Tibial artery (tissue), 4 donors: ENCODE measurements at regions not wholly inside any gene's neighbourhood (a gene's known extent, or its start where the extent isn't known, plus 50 kb on each side); places are given as distances from the start of the nearest gene placed in this dataset.

Source experiments
- DNase-seq, 2 donors: peaks; one replicate each; pipeline ENCODE4 v3.0.0-alpha.2; 2019
- H3K27ac ChIP-seq, 2 donors: fragments of 200-600 bp; sonication (generic) in 1 of 2; 1 replicate in 1 of 2; 2 replicates in 1 of 2; pipeline ENCODE4 v1.5.1; 2018 to 2019; ENCODE audit warnings: mild to moderate bottlenecking in 1 of 2
- H3K27me3 ChIP-seq, 2 donors: fragments of 200-600 bp; sonication (generic) in 1 of 2; one replicate each; pipeline versions ENCODE4 v1.5.1 to v1.6.0; 2016 to 2019
- H3K36me3 ChIP-seq, 3 donors: fragments of 200-600 bp; sonication (generic) in 2 of 3; one replicate each; pipeline ENCODE4 v1.5.1; 2016 to 2019; ENCODE audit warnings: mild to moderate bottlenecking in 2 of 3
- H3K4me1 ChIP-seq, 4 donors: fragments of 200-600 bp; sonication (generic) in 2 of 4; 1 replicate in 3 of 4; 2 replicates in 1 of 4; pipeline ENCODE4 v1.5.1; 2016 to 2019
- H3K4me3 ChIP-seq, 2 donors: fragments of 200-600 bp; sonication (generic) in 1 of 2; 1 replicate in 1 of 2; 2 replicates in 1 of 2; pipeline ENCODE4 v1.5.1; 2018 to 2019; ENCODE audit warnings: mild to moderate bottlenecking in 2 of 2
- H3K9me3 ChIP-seq, 3 donors: fragments of 200-600 bp; sonication (generic) in 1 of 3; one replicate each; pipeline ENCODE4 v1.5.1; 2016 to 2019
- CTCF ChIP-seq, 2 experiments: fragments of 200-600 bp in 1 of 2; fragments of 450-650 bp in 1 of 2; IDR thresholded peaks; one replicate each; pipeline ENCODE4 v1.5.1; 2017 to 2019; ENCODE audit warnings: antibody characterized with exemption in 2 of 2, mild to moderate bottlenecking in 1 of 2, moderate library complexity in 1 of 2
- intact Hi-C: fragments of 100-400 bp; cut with DNase I; formaldehyde crosslinking; loops from one replicate; pipeline ENCODE4 v1.15.0; 2023; ENCODE audit warnings: low total_unique reads

DNA sequence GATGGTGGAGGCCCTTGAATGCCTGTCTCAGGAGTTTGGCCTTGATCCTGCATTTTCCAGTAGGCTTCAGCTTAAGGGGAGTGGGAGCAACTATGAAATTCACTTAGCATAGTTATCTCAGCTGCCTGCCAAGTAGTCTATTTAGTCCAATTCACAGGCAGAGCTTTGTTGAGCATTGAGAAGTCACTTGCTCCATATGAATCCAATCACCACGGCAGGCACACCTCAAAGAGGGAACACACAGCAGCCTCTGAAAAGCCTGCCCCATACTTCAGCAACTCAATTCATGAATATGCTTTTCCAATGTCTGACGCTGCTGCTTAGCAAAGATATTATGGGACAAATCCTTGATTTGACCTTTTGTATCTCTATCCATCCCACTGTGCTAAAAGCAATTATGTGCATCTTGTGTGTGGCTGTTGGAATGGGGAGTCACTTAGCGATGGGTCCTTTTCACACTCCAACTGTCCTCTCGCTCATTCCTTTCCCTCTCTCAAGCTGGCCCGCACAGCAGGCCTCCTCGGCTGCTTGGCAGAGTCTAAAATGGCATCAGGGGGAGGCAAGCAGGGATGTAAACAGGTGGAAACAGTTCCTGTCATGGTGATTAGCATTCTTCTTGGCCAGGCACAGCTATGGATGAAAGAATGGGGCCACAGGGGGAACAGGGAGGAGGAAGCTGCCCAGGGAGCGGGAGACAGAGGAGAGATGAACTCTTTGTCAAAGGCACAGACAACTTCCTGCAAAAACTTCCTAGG, 56.0 kb upstream of the LRPPRC start:
- Histone ChIP-seq H3K4me1 (no peaks in the 10 kb centered on the region), H3K36me3 (no peaks in the 10 kb centered on the region), H3K27me3 (no peaks in the 10 kb centered on the region), H3K9me3 (no peaks in the 10 kb centered on the region), H3K27ac (no peak overlapping the region), H3K4me3 (no peak overlapping the region)
- intact Hi-C loops = no loop called here
- no peak for TF ChIP-seq CTCF (IDR thresholded peaks at IDR 0.05)
- no peak for DNase-seq

GRCh38 chr2:44052584-44052983, 56.8 kb upstream of the LRPPRC start:
- no peaks in the 10 kb centered on the region for H3K27me3 ChIP-seq
- intact Hi-C loops = no loop called here
- H3K9me3 ChIP-seq = no peaks in the 10 kb centered on the region
- H3K4me3 ChIP-seq = no peak overlapping the region
- DNase-seq = no peak
- H3K36me3 ChIP-seq = no peaks in the 10 kb centered on the region
- no peaks in the 10 kb centered on the region for H3K4me1 ChIP-seq
- H3K27ac ChIP-seq = no peak overlapping the region
- no peak for TF ChIP-seq CTCF (IDR thresholded peaks at IDR 0.05)

DNA sequence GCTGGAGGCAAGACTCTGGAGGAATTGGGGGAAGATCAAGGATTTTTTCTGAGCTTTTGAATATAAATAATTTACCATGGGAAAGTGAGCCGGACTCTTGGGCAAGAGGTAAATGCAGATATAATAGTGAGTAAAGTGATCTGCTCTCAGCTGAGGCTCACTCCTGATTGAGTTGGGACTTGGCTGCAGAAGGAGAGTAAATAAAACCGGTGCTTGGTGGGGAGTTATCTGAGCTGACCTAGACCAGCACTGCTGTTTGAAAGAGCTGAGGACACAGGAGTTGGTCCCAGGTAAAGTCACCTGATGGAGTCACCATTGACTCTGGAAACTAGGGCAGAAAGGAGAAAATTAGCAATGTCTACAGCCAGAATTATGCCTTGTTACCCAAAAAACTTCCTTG, 57.3 kb upstream of the LRPPRC start:
- intact Hi-C loops = no loop called here
- Histone ChIP-seq H3K4me1 (no peaks in the 10 kb centered on the region), H3K27ac (no peak overlapping the region), H3K9me3 (no peaks in the 10 kb centered on the region), H3K36me3 (no peaks in the 10 kb centered on the region), H3K27me3 (no peaks in the 10 kb centered on the region), H3K4me3 (no peak overlapping the region)
- DNase-seq = no peak
- no peak for TF ChIP-seq CTCF (IDR thresholded peaks at IDR 0.05)

DNA sequence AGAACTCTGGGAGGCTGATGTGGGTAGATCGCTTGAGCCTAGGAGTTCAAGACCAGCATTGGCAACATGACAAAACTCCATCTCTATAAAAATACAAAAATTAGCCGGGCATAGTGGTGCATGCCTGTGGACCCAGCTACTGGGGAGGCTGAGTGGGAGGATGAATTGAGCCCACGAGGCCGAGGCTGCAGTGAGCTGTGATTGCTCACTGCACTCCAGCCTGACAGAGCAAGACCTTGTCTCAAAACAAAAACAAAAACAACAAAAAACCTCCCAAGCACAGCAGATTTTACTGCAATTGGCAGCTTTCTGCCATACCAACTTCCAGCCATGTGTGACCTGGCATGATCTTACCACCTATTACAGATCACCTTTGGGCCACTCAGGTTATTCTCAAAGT, 57.7 kb upstream of the LRPPRC start:
- Histone ChIP-seq H3K27me3 (no peaks in the 10 kb centered on the region), H3K4me3 (no peak overlapping the region), H3K36me3 (no peaks in the 10 kb centered on the region), H3K27ac (no peak overlapping the region), H3K4me1 (no peaks in the 10 kb centered on the region), H3K9me3 (no peaks in the 10 kb centered on the region)
- no peak for DNase-seq
- intact Hi-C loops = no loop called here
- TF ChIP-seq CTCF (IDR thresholded peaks at IDR 0.05) = no peak

DNA sequence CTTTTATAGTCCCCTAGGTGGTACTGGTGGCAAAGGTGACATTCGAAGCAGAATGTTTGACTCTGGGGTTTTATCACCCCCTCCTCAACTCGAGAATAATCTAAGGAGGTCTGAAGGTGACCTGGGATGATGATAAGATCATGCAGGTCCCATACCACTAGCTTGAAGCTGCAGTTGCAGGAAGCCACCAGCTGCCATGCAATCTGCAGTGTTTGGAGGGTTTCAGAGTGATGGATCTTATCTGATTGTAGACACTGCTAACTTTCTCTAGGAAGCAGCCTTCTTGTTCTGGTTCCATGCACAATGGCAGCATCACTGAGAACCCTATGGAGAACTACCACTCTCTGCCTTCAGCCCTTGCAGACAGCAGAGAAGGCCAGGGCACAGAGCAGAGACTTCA, 59.4 kb upstream of the LRPPRC start:
- DNase-seq = no peak
- Histone ChIP-seq H3K27ac (no peak overlapping the region), H3K4me1 (no peaks in the 10 kb centered on the region), H3K9me3 (no peaks in the 10 kb centered on the region), H3K36me3 (no peaks in the 10 kb centered on the region), H3K27me3 (no peaks in the 10 kb centered on the region), H3K4me3 (no peak overlapping the region)
- no peak for TF ChIP-seq CTCF (IDR thresholded peaks at IDR 0.05)
- intact Hi-C loops = no loop called here

GRCh38 chr2:44055664-44056063, 59.9 kb upstream of the LRPPRC start:
- no peak overlapping the region for H3K4me3 ChIP-seq
- no peaks in the 10 kb centered on the region for H3K36me3 ChIP-seq
- no peak overlapping the region for H3K27ac ChIP-seq
- H3K27me3 ChIP-seq = no peaks in the 10 kb centered on the region
- no peaks in the 10 kb centered on the region for H3K4me1 ChIP-seq
- TF ChIP-seq CTCF (IDR thresholded peaks at IDR 0.05) = no peak
- no peaks in the 10 kb centered on the region for H3K9me3 ChIP-seq
- intact Hi-C loops = no loop called here
- no peak for DNase-seq
